Progenitor cell of endocrine pancreas (in vitro differentiated cells): ENCODE measurements at regions not wholly inside any gene's neighbourhood (a gene's known extent, or its start where the extent isn't known, plus 50 kb on each side); places are given as distances from the start of the nearest gene placed in this dataset.

Experiments
- DNase-seq: peaks from one replicate; pipeline ENCODE4 v3.0.0; 2021; ENCODE audit warnings: low spot score; ENCODE audit not compliant: unreplicated experiment
- H3K27ac Mint-ChIP-seq: 2 replicates; pipeline ENCODE4 v1.8.0; 2021; ENCODE audit warnings: mild to moderate bottlenecking, moderate library complexity, mixed read lengths
- H3K27me3 Mint-ChIP-seq: 2 replicates; pipeline ENCODE4 v1.8.0; 2021; ENCODE audit warnings: mixed read lengths
- H3K36me3 Mint-ChIP-seq: 2 replicates; pipeline ENCODE4 v1.8.0; 2022; ENCODE audit warnings: mixed read lengths; ENCODE audit not compliant: insufficient read depth
- H3K4me1 Mint-ChIP-seq: 2 replicates; pipeline ENCODE4 v1.8.0; 2021; ENCODE audit warnings: low read depth, mixed read lengths
- H3K4me3 Mint-ChIP-seq: 2 replicates; pipeline ENCODE4 v1.8.0; 2021; ENCODE audit warnings: low read depth, mild to moderate bottlenecking, moderate library complexity, mixed read lengths
- H3K9me3 Mint-ChIP-seq: 2 replicates; pipeline ENCODE4 v1.8.0; 2021; ENCODE audit warnings: low read depth, mixed read lengths
- TF ChIP-seq, protein P1 (sequence below): fragments of 200-600 bp; sonication (generic); IDR thresholded peaks from one replicate; pipeline ENCODE4 v1.5.0; 2021; ENCODE audit warnings: antibody characterized with exemption, mild to moderate bottlenecking; ENCODE audit not compliant: unreplicated experiment

- no peak for DNase-seq
- TF ChIP-seq, protein P1, sequence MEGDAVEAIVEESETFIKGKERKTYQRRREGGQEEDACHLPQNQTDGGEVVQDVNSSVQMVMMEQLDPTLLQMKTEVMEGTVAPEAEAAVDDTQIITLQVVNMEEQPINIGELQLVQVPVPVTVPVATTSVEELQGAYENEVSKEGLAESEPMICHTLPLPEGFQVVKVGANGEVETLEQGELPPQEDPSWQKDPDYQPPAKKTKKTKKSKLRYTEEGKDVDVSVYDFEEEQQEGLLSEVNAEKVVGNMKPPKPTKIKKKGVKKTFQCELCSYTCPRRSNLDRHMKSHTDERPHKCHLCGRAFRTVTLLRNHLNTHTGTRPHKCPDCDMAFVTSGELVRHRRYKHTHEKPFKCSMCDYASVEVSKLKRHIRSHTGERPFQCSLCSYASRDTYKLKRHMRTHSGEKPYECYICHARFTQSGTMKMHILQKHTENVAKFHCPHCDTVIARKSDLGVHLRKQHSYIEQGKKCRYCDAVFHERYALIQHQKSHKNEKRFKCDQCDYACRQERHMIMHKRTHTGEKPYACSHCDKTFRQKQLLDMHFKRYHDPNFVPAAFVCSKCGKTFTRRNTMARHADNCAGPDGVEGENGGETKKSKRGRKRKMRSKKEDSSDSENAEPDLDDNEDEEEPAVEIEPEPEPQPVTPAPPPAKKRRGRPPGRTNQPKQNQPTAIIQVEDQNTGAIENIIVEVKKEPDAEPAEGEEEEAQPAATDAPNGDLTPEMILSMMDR, result no peak
- Mint-ChIP-seq H3K27ac (no peak overlapping the region), H3K4me3 (no peak overlapping the region), H3K9me3 (no peaks in the 10 kb centered on the region), H3K27me3 (peaks cover 28% of the 10 kb centered on the region), H3K36me3 (no peaks in the 10 kb centered on the region), H3K4me1 (no peaks in the 10 kb centered on the region)
Measured at GRCh38 chr20:58007947-58008346, 220.5 kb downstream of the ANKRD60 start.

DNA sequence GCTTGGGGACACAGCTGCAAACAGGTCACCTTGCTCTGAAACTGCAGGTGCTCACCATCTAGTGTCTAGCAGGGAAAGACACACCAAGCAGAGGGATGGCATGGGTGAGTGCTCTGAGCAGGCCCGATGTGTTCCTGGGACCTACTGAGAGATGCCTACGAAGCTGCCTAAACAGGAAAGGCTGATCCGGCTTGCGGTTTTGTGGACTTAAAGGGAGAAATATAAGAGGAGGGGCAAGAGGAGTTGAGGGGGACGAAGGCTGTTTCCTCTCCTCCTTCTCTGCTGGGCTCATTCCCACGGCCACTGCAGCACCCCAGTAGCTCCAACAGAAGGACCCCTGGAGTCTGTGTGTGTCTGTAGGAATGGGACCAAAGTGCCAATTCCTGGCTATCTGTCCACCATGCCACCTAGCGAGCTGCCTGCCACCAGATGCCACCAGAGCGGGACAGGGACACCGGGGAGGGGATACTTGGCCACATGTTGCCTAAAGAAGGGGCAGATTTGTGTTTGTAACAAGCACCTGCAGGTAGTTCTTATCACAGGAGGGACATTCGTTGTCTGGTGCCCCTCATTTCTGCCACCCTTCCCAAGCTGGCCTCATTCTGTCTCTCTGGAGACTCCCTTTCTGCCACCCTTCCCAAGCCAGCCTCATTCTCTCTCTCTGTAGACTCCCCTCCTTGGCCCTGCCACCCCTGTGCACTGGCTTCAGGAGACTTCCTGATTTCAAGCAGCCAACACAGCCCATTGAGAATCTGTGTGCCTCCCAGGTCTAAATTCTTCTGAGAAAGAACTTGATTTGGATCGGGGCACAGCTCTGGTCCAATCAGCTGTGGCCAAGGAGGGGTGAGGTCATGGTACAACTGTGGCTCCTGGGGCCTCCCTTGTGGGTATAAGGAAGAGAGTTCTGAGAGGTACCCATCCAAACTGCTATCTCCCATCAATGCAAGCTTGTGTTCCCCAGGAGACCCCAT is 221.8 kb downstream of the ANKRD60 start:
- TF ChIP-seq, protein P1, result no peak
- Mint-ChIP-seq H3K4me3 (no peak overlapping the region), H3K36me3 (no peaks in the 10 kb centered on the region), H3K9me3 (no peaks in the 10 kb centered on the region), H3K27me3 (peaks cover 23% of the 10 kb centered on the region), H3K27ac (no peak overlapping the region), H3K4me1 (no peaks in the 10 kb centered on the region)
- DNase-seq, result no peak

GRCh38 chr20:58005581-58006345 is 222.7 kb downstream of the ANKRD60 start:
- H3K9me3 Mint-ChIP-seq, result no peaks in the 10 kb centered on the region
- TF ChIP-seq, protein P1, result no peak
- no peak for DNase-seq
- no peaks in the 10 kb centered on the region for H3K36me3 Mint-ChIP-seq
- peaks cover 20% of the 10 kb centered on the region for H3K27me3 Mint-ChIP-seq
- H3K4me1 Mint-ChIP-seq, result no peaks in the 10 kb centered on the region
- H3K27ac Mint-ChIP-seq, result no peak overlapping the region
- H3K4me3 Mint-ChIP-seq, result no peak overlapping the region

GRCh38 chr20:58004900-58005299 is 223.6 kb downstream of the ANKRD60 start:
- Mint-ChIP-seq H3K9me3 (no peaks in the 10 kb centered on the region), H3K4me3 (no peak overlapping the region), H3K4me1 (no peaks in the 10 kb centered on the region), H3K36me3 (no peaks in the 10 kb centered on the region), H3K27ac (no peak overlapping the region), H3K27me3 (peaks cover 20% of the 10 kb centered on the region)
- no peak for DNase-seq
- TF ChIP-seq, protein P1, result no peak

DNA sequence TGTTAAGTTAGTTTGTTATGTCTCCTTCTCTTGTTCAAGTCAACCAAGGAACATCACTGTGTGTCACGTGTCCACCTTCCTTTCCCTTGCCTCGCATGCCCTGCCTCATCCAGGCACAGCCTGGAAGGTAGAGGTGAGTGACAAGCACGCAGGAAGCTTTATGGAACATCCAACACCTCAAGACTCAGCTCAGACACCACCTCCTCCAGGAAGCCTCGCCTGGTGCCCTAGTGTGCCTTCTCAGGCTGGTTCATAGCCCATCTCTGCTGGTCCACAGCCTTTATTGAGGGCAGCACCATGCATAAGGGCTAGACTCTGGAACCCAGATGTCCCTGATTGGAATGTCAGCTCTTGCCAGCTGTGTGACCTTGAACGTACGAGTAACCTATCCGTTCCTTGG is 224.3 kb downstream of the ANKRD60 start:
- Mint-ChIP-seq H3K27ac (peak overlapping the region; percentile 65), H3K36me3 (no peaks in the 10 kb centered on the region), H3K27me3 (peaks cover 14% of the 10 kb centered on the region), H3K4me1 (peaks cover 3% of the 10 kb centered on the region), H3K4me3 (no peak overlapping the region), H3K9me3 (no peaks in the 10 kb centered on the region)
- no peak for DNase-seq
- TF ChIP-seq, protein P1, result no peak
